ENCODE measurements at regions not wholly inside any gene's neighbourhood (a gene's known extent, or its start where the extent isn't known, plus 50 kb on each side); places are given as distances from the start of the nearest gene placed in this dataset.

DNA sequence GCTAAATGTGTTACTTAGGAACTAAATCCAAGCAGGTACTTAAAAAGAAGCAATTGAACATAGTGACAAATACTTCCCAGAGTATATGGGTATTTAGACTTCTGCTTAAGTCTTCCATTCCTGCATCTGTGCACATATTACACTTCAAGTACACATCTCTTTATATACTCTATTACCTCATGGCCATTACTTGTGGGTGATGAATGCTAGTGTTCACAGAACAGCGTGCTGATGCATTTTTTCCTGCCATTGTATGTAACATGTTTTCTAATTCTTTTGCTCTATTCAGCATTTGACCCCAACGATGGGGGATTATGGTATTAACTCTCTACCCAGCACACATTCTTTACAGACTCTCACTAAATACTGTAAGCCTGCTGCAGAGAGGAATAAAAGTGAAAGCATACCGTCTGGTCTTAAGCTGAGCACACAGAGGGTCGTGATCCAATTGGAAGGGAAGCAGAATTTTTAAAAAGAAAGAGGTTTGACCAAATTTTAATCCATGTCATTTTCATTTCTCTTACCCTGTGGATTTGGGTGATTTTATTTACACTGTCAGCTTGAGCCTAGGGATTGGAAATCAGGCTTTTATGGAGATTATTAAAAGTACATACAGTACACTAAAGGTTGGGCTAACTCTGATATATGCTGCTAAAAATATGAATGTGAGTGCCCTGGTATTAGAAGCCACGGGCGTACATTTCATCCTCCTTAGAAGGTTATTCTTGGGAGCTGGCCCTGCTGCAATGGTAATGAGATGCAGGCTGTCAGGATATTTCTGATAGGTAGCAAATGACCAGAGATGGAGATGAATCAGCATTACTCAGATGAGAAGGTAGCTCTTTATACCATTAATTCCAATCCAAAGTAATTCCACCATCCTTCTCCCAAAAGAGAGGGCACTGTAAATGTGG, 95.5 kb upstream of the PROX1 start:
- TF ChIP-seq POLR2AphosphoS5 (IDR thresholded peaks at IDR 0.05; ENCODE audit: insufficient read depth in 1 of 2, low read depth in 1 of 2) (no peak), POLR2A (IDR thresholded peaks at IDR 0.05) (no peak)
- TF ChIP-seq, protein P1, sequence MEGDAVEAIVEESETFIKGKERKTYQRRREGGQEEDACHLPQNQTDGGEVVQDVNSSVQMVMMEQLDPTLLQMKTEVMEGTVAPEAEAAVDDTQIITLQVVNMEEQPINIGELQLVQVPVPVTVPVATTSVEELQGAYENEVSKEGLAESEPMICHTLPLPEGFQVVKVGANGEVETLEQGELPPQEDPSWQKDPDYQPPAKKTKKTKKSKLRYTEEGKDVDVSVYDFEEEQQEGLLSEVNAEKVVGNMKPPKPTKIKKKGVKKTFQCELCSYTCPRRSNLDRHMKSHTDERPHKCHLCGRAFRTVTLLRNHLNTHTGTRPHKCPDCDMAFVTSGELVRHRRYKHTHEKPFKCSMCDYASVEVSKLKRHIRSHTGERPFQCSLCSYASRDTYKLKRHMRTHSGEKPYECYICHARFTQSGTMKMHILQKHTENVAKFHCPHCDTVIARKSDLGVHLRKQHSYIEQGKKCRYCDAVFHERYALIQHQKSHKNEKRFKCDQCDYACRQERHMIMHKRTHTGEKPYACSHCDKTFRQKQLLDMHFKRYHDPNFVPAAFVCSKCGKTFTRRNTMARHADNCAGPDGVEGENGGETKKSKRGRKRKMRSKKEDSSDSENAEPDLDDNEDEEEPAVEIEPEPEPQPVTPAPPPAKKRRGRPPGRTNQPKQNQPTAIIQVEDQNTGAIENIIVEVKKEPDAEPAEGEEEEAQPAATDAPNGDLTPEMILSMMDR (IDR thresholded peaks at IDR 0.05) = no peak
